Activated CD8-positive, alpha-beta T cell treated with anti-CD3 and anti-CD28 coated beads for 36 hours (primary cell): ENCODE measurements at regions not wholly inside any gene's neighbourhood (a gene's known extent, or its start where the extent isn't known, plus 50 kb on each side); places are given as distances from the start of the nearest gene placed in this dataset.

ENCODE experiments used
- ATAC-seq: fragments of 200-7000 bp; cut with Tn5 transposase; one replicate; pipeline ENCODE4 v1.10.0; 2021; ENCODE audit warnings: mild to moderate bottlenecking, moderate library complexity
- CTCF ChIA-PET: fragments of 350-600 bp; sonication (Branson Sonifier 250); formaldehyde crosslinking; loops from one replicate; lab custom pipeline; 2021; ENCODE audit warnings: antibody characterized with exemption; lab: Charles Lee
- POLR2A ChIA-PET: fragments of 350-600 bp; sonication (Branson Sonifier 250); formaldehyde crosslinking; loops from one replicate; lab custom pipeline; 2021; ENCODE audit warnings: antibody characterized with exemption; lab: Charles Lee
- DNase-seq: peaks from one replicate; pipeline ENCODE4 v3.0.0-alpha.2; 2020
- H3K27ac Mint-ChIP-seq: one replicate; pipeline ENCODE4 v1.8.0; 2021; ENCODE audit warnings: mild to moderate bottlenecking, mixed read lengths
- H3K27me3 Mint-ChIP-seq: one replicate; pipeline ENCODE4 v1.8.0; 2021; ENCODE audit warnings: mixed read lengths
- H3K36me3 Mint-ChIP-seq: one replicate; pipeline ENCODE4 v1.8.0; 2021; ENCODE audit warnings: low read depth, mixed read lengths
- H3K4me1 Mint-ChIP-seq: one replicate; pipeline ENCODE4 v1.8.0; 2021; ENCODE audit warnings: low read depth, mixed read lengths
- H3K4me3 Mint-ChIP-seq: one replicate; pipeline ENCODE4 v1.8.0; 2021; ENCODE audit warnings: mild to moderate bottlenecking, moderate library complexity, mixed read lengths
- H3K9me3 Mint-ChIP-seq: one replicate; pipeline ENCODE4 v1.8.0; 2021; ENCODE audit warnings: mixed read lengths
- intact Hi-C: fragments of 100-400 bp; cut with micrococcal nuclease; formaldehyde crosslinking; loops from one replicate; pipeline ENCODE4 v1.10.0; 2022
- TF ChIP-seq, protein P1 (sequence below): fragments of 200-600 bp; IDR thresholded peaks from one replicate; pipeline ENCODE4 v1.8.0; 2022; ENCODE audit warnings: antibody characterized with exemption, mild to moderate bottlenecking

DNA sequence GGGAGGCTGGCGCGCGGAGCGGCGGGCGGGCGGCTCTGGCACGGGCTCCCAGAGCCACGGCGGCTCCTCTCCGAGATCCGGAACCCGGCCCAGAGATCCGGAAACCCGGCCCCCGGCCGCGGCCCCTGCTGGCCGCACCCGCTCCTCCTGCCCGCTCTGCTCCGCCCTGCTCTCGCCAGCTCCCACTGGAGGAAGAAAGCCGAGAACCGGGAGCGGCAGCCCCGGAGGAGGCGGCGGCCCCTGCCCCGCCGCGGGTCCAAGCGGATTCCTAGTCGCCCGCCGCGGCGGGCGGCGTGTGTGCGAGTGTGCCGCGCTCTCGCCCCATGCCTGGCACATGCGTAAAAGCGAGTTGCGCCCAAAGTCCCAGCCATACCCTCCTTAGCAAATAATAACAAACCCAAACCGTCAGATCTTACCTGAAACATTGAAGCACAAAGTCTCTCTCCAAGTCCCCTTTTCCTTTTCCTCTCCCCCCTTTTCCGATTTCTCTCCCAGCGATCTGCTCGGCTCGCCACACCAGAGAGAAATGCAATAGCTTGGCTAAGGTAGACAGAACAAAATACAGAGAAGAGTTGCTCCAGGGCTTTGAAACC is 108.7 kb upstream of the KCTD1 start:
- no peak for DNase-seq
- POLR2A ChIA-PET, result no interaction called here
- CTCF ChIA-PET, result no interaction called here
- H3K36me3 Mint-ChIP-seq, result no peaks in the 10 kb centered on the region
- intact Hi-C loops, result no loop called here
- H3K4me3 Mint-ChIP-seq, result peak overlapping the region; percentile 69
- peak; percentile 45 for ATAC-seq
- H3K4me1 Mint-ChIP-seq, result peaks cover 7% of the 10 kb centered on the region
- H3K27me3 Mint-ChIP-seq, result peaks cover 56% of the 10 kb centered on the region
- H3K27ac Mint-ChIP-seq, result no peak overlapping the region
- no peaks in the 10 kb centered on the region for H3K9me3 Mint-ChIP-seq
- TF ChIP-seq, protein P1, sequence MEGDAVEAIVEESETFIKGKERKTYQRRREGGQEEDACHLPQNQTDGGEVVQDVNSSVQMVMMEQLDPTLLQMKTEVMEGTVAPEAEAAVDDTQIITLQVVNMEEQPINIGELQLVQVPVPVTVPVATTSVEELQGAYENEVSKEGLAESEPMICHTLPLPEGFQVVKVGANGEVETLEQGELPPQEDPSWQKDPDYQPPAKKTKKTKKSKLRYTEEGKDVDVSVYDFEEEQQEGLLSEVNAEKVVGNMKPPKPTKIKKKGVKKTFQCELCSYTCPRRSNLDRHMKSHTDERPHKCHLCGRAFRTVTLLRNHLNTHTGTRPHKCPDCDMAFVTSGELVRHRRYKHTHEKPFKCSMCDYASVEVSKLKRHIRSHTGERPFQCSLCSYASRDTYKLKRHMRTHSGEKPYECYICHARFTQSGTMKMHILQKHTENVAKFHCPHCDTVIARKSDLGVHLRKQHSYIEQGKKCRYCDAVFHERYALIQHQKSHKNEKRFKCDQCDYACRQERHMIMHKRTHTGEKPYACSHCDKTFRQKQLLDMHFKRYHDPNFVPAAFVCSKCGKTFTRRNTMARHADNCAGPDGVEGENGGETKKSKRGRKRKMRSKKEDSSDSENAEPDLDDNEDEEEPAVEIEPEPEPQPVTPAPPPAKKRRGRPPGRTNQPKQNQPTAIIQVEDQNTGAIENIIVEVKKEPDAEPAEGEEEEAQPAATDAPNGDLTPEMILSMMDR, result no peak

DNA sequence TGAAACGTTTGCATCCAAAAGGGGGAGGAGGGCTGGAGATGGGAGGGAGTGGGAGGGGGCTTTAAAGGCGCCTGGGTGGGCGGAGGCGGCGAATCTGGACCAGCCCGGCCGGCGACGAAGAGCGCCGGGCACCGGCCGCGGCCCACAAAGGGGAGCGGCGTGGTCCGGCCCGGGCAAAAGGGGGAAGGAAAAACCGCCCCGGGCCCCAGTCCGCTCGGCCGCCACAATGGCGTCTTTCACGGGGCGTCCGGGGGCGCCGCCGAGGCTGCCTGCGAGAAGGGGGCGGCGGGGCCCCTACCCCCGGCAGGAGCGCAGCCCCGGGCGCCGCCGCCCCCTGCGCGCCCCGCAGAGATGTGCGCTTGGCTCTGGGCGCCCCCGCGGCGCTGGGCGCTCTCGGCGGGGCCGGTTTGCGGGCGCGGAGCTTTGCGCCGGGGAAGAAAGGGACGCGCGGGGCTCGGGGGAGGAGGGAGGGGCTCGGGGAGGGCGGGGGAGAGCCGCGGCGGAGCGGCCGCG is 108.1 kb upstream of the KCTD1 start:
- ATAC-seq (no peak), DNase-seq (no peak)
- peaks cover 7% of the 10 kb centered on the region for H3K4me1 Mint-ChIP-seq
- intact Hi-C loops, result no loop called here
- H3K9me3 Mint-ChIP-seq, result no peaks in the 10 kb centered on the region
- H3K36me3 Mint-ChIP-seq, result no peaks in the 10 kb centered on the region
- H3K27ac Mint-ChIP-seq, result no peak overlapping the region
- TF ChIP-seq, protein P1, result no peak
- H3K27me3 Mint-ChIP-seq, result peaks cover 56% of the 10 kb centered on the region
- ChIA-PET CTCF (no interaction called here), POLR2A (no interaction called here)
- no peak overlapping the region for H3K4me3 Mint-ChIP-seq

DNA sequence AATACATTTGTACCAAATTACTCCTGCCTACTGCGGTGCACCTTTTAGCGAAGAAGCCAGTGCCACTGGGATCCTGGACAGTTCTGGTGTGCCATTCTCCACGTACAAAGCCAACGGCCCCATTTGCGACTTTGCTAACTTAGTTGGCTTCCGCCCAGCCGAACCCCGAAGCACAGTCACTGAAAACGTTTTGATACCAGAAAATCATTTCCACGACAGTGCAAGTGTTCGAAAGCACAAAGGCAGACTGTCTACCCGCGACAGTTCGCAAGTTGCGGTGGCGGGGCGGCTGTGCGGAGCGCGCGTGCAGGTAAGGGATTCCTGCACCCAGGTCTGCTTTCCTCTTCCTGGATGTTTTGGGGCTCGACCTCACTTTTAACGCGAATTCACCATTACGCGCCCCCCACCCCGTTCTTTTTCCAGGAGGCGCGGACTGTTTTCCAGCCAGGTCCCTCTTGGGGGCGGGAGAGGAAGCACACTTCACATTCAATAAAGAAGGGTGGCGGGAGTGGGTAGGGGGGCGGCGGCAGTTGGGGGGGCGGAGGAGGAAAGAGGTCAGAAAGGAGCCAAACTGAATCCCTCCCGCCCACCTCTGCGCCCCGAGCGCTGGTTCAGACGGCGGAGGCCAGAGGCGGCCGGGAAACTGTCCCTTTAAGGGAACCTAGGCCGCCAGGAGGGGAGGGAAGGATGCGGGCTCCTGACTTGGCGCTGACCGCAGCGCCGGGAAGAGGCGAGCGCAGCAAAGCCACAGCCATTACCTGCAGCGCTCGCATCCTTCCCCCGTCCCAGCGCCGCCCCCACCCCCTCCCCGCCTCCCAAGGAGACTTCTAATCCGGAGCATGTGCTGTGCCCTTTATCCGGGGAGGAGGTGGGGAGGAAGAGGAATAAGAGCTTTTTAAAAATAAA is 107.4 kb upstream of the KCTD1 start:
- ChIA-PET POLR2A (no interaction called here), CTCF (no interaction called here)
- DNase-seq (no peak), ATAC-seq (no peak)
- Mint-ChIP-seq H3K4me1 (peaks cover 7% of the 10 kb centered on the region), H3K9me3 (no peaks in the 10 kb centered on the region), H3K36me3 (no peaks in the 10 kb centered on the region), H3K27ac (no peak overlapping the region), H3K27me3 (peaks cover 61% of the 10 kb centered on the region), H3K4me3 (no peak overlapping the region)
- TF ChIP-seq, protein P1, result no peak
- intact Hi-C loops, result no loop called here

DNA sequence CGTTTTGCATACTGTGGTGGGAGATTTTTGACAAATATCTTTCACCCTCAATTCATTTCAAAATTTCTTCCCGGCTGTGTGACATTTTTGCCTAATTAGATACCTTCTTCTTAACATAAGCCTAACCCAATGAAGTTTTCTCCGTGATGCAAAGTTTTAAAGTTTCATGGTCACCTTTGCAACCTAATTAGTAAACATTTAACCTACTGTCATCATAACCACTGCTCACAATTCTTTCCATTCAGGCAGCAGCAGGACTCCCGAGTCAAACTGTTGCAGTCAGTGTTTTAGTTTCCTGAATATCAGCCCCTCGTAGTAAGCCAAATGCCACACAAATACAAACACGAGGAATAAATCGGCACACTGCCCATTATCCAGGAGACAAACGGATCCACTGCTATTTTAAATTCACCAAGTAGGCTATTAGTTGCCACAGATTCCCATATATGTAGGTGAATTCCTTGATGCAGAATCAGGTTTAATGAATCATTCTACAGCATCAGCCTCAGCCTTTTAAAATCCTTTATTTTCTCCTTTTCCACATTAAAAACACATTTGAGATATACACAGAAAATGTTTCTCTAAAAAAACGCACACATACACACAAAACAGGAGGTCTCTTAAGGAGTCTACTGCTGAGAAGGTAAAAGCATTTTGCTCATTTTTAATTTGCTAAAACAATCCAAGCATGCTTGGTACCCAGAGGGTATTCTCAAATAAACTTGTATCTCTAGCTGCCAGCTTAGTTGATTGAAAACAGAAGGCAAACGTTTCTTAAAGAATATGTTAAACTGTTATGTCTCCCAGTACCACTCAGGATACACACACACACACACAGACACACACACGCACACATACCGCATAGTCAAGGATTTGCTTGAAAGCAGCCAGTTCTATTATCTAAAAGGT is 106.5 kb upstream of the KCTD1 start:
- intact Hi-C loops, result no loop called here
- H3K4me3 Mint-ChIP-seq, result no peak overlapping the region
- no peak overlapping the region for H3K27ac Mint-ChIP-seq
- POLR2A ChIA-PET, result no interaction called here
- CTCF ChIA-PET, result no interaction called here
- H3K9me3 Mint-ChIP-seq, result no peaks in the 10 kb centered on the region
- TF ChIP-seq, protein P1, result no peak
- H3K4me1 Mint-ChIP-seq, result peaks cover 7% of the 10 kb centered on the region
- ATAC-seq (no peak), DNase-seq (no peak)
- H3K27me3 Mint-ChIP-seq, result peaks cover 65% of the 10 kb centered on the region
- H3K36me3 Mint-ChIP-seq, result no peaks in the 10 kb centered on the region
